NCI-H1436 (cell line): ENCODE measurements at regions not wholly inside any gene's neighbourhood (a gene's known extent, or its start where the extent isn't known, plus 50 kb on each side); places are given as distances from the start of the nearest gene placed in this dataset.

Experiments used
- DNase-seq: peaks from one replicate; lab custom pipeline; 2025; lab: John Stamatoyannopoulos, UW

- no peak for DNase-seq
Observed at GRCh38 chr2:167504695-167505094, 616.4 kb downstream of the XIRP2 start.

- DNase-seq = peak; percentile 32
Observed at GRCh38 chr2:167504061-167504460, 615.8 kb downstream of the XIRP2 start.

GRCh38 chr2:167501618-167502017 lies 613.3 kb downstream of the XIRP2 start:
- no peak for DNase-seq

GRCh38 chr2:167493862-167494261 lies 605.6 kb downstream of the XIRP2 start:
- no peak for DNase-seq

- DNase-seq = no peak
Observed at GRCh38 chr2:167492486-167492885, 604.2 kb downstream of the XIRP2 start.

GRCh38 chr2:167491788-167492187 lies 603.5 kb downstream of the XIRP2 start:
- no peak for DNase-seq

- no peak for DNase-seq
Observed at GRCh38 chr2:167490455-167490854, 602.2 kb downstream of the XIRP2 start.

- no peak for DNase-seq
Observed at GRCh38 chr2:167489325-167489724, 601.0 kb downstream of the XIRP2 start.

- no peak for DNase-seq
Observed at GRCh38 chr2:167487728-167488127, 599.4 kb downstream of the XIRP2 start.

GRCh38 chr2:167484875-167485274 lies 596.6 kb downstream of the XIRP2 start:
- no peak for DNase-seq

GRCh38 chr2:167480986-167481309 lies 592.7 kb downstream of the XIRP2 start:
- DNase-seq = no peak

GRCh38 chr2:167480232-167480985 lies 592.1 kb downstream of the XIRP2 start:
- no peak for DNase-seq

GRCh38 chr2:167478196-167478595 lies 589.9 kb downstream of the XIRP2 start:
- no peak for DNase-seq

- DNase-seq = no peak
Observed at GRCh38 chr2:167475791-167476190, 587.5 kb downstream of the XIRP2 start.

GRCh38 chr2:167471734-167472133 lies 583.5 kb downstream of the XIRP2 start:
- DNase-seq = no peak

GRCh38 chr2:167471332-167471731 lies 583.1 kb downstream of the XIRP2 start:
- DNase-seq = no peak

- no peak for DNase-seq
Observed at GRCh38 chr2:167462379-167462778, 574.1 kb downstream of the XIRP2 start.

GRCh38 chr2:167454036-167454435 lies 565.8 kb downstream of the XIRP2 start:
- no peak for DNase-seq

GRCh38 chr2:167451496-167452289 lies 563.4 kb downstream of the XIRP2 start:
- DNase-seq = no peak

GRCh38 chr2:167450364-167450763 lies 562.1 kb downstream of the XIRP2 start:
- no peak for DNase-seq

- no peak for DNase-seq
Observed at GRCh38 chr2:167440382-167440781, 552.1 kb downstream of the XIRP2 start.

GRCh38 chr2:167438206-167438605 lies 549.9 kb downstream of the XIRP2 start:
- no peak for DNase-seq

GRCh38 chr2:167431949-167432348 lies 543.7 kb downstream of the XIRP2 start:
- no peak for DNase-seq

- no peak for DNase-seq
Observed at GRCh38 chr2:167430447-167430846, 542.2 kb downstream of the XIRP2 start.
